GM21717 (cell line): ENCODE measurements at regions not wholly inside any gene's neighbourhood (a gene's known extent, or its start where the extent isn't known, plus 50 kb on each side); places are given as distances from the start of the nearest gene placed in this dataset.

ENCODE experiments used
- ATAC-seq: cut with Tn5 transposase; IDR thresholded peaks from one replicate; pipeline ENCODE4 v1.9.1; 2021; ENCODE audit warnings: mild to moderate bottlenecking, moderate library complexity; ENCODE audit not compliant: unreplicated experiment

DNA sequence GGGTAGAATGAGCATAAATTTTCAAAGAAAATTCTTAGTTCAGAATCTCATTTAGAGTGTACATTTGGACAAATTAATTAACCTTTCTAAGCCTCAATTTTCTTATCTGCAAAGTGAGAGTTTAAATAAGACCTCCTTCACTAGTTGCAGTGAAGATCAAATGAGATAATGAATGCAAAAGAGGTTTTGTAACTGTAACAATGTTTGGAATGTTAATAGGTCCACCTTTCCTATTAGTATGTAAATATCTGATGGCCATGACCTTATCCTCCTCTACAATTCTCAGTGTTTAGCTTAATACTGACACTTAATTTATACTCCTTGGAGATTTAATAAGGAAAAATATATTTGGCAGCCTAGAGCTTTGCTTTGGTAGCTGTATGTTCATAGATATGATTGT is 138.8 kb downstream of the GABRG1 start:
- no peak for ATAC-seq

DNA sequence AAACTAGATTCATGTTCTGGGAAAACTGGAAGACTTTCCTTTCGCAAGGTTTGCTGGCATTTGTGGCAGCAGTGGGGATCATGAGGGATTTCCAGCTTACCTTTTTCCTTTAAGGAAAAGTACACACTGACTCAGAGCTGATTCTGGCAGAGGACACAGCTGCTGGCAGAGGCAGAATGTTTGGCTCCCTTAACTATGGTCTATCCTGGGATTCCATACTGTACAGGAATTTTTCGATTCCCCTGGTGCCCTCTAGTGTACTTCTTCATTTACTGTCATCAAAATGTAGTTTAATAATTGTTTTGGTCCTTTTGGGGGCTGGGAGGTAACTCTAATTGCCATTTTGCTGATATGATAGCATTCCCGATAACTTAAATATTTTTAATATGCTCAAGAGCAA is 152.7 kb downstream of the GABRG1 start:
- ATAC-seq = no peak

DNA sequence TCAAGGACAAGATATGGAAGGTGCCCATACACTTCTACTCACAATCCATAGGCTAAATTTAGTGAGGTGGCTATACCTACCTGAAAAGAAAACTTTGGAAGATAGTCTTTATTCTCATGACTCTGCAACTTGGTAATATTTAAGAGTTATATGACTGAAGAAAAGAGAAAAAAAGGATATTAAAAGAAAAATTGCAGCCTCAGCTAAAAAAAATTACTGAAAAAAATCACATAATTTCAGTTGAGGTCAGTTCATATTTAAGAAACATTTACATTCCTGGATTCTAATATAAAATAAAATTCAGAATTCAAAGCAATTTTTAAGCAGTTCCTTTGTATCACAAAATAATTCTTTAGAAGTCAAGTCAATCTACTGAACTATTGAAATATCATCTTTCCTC is 166.5 kb downstream of the GABRG1 start:
- no peak for ATAC-seq

DNA sequence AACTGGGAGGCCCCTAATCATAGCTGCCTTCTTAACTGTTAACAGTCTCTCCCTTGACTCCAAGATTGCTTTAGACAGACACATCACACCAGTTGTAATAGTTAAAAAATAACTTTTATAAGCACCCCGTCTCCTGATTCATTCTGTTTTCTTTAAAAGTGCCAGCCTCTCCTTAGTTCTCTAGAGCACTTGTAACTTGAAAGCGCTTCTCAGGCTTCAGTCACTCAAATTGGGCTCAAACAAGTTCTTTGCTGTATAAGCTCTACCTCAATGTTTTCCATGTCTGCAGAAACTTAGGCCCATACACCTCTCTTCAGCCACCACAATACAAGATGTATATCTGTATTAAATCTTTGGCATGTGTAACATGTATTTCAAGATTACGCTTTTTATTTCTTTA is 169.6 kb downstream of the GABRG1 start:
- ATAC-seq = no peak

DNA sequence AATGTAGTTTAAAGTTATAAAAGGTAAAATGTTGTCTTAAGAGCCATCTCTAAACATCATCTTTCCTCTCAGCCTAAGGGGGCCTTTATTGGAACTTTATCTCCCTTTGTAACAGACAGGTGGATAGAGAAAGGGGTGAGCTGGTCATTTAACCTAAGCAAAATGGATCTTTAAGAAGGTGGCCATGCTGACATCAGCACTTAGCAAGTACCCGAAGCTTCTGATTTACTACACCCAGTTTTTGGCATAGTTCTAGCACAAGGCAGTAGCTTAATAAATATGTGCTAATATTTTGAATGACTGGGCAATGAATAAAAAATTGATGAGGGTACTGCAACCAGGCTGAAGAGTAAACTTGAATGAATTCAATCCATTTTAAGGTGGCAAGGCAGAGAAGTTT is 172.7 kb downstream of the GABRG1 start:
- no peak for ATAC-seq

DNA sequence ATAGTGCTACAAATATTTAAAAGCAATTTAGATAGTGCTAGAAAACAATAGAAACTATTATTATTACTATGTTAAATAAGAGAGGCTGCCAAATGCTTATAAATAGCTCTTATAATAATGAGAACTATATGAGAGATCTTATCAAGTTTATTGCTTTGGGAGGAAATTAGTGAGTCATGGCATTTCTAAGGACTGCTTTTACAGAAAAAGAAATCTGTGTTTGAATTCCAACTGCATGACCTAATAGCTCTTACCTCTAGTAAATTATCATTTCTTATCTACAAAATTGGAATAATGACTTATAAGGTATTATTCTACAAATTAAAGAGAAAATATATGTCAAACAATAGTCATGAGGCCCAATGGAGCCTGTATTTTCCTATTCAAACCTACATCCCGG is 177.2 kb downstream of the GABRG1 start:
- ATAC-seq = no peak

DNA sequence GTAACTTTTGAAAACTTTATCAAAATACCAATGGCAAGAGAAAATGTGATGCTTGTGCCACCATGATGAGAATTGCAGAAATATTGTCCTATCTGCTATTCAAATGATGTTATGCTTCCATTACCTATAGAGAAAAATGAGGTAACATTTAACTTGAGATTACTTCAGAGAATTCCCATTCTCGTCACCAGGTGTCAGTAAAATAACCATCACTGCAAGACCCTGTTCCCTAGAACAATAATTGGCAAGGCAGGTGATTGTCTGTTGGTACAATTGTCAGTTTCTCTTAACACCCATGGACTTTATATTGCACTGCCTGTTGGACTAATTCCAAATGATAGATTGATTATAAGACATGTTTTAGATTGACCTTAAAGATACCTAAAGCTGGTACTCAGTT is 179.9 kb downstream of the GABRG1 start:
- ATAC-seq = no peak

DNA sequence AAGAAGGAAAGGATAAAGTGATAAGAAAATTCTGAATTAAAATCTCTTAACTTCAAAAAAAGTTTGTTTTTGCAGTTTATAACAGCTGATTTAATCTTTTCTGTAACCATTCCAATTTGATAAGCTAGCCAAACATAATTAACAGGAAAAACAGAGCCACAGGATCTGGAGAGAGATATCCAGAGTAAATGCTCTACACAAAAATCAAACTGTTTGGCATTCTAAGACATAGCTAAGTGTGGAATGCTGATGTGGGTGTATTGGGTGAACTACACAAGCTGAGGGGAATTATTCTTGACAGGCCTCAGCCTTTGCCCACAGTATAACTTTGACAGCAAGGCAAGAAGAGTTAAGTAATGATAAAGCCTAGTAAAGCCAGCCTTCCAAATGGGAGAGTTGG is 184.8 kb downstream of the GABRG1 start:
- ATAC-seq = no peak

DNA sequence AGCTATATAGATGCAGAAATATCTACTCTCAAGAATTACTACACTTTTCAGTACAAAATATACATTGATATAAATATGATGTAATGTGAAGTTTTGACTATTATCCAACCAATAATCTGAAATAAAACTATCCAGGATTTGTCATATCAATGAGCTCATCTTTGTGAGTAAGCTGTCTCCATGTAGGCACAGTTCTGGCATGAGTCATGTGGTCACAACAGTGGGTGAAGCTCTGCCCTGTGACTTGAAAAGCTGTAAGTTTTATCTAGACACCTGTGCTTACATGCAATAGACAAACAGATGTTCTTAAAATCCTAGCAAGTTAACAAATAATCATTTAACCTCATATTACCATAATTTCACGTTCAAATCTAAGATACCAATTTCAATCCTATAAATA is 192.7 kb downstream of the GABRG1 start:
- no peak for ATAC-seq

DNA sequence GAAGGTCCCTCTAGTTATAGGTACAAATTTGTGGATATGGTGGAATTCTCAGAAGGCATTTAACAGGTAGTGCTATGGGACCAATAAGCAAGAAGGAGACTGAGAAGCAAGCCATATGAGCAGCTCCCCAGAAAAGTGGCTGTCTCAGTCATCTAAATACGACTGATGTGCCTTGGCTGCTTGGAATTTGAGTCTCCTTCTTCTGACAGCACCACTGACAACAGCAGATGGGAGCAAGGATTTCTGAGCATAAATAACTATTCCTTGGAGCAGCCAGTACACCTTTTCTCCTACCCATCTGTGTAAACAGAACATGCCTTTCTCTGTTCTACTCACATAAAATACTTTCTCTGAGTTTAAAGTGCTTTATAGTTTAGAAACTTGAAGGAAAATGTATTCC is 196.2 kb downstream of the GABRG1 start:
- ATAC-seq = no peak

DNA sequence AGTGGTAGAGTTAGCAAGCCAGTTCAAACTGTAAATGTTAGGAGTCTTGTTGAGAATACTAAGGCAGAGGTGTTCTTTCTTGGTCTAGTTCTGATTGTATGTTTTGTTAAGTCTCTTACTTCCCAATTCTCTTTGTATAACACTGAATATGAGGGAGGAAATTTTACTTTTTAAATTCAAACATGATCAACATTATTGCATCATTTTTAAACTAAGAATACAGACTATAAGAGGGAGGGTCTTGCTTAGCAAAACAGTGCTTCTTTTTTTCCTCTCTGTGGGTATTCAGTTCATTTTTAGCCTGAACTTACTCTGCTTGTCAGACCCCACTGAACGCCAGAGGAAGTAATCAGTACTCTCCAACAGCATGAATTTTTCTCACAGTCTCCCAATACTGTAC is 198.0 kb downstream of the GABRG1 start:
- no peak for ATAC-seq

DNA sequence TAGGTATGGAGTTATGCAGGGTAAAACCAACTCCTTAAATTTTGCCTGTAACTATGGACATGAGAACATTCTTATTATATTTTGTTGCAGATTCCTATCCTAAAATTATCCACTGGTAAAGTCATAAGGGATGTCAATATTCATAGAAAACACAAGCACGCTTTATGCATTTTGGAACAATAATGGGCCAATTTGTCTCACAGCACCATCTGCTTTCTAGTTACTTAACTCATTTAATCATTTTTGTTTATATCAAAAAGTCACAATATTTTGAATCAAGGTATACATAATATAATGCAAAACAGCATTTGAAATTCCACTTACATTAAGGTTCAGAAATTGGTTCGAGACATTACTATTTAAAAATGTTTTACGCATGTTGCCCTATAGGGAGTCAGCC is 203.0 kb downstream of the GABRG1 start:
- no peak for ATAC-seq

DNA sequence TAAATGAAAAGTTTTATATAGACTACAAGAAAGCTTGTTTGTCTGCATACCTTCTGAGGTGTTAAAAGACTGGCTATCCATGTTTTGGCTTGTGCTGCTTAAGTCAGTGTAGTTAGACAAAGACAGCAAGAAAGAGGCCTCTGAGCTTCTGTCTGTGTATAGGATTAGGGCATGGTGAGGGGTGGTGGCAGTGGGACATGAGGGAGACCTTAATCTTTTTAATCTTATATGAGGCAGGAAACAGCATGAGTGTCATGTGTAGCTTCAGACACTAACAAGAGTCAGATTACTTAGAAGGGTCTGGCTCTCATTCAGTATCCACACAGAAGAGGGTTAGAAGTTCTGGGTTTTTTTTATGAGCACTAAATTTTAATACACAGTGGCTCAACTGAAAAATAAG is 213.3 kb downstream of the GABRG1 start:
- no peak for ATAC-seq

DNA sequence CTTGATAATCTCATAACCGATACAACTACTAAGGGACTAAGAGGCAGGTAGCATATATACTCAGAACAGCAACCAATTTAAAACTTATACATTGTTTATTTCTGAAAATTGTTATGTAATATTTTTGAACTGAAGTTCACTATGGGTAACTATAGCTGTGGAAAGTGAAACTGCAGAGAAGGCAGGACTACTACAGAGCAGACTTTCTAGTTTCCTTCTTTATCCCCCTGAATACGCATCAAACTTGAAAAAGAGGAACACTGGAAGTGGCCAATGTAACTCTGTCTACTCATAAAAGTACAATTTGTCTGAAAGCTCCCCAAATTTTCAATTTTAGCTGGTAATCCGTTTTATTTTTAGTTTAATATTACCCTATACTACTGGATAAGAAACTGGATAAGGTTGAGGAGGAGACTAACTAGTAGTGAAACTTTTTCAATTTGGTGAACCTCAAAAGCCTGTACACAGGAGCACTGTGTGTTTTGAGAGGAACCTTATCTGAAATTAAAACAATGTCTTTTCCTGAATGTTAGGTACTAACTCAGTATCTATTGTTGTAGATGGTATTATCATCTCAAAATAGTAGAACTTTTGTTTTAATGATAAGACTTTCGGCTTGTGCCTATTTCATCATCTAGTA is 225.8 kb downstream of the GABRG1 start:
- ATAC-seq = no peak

DNA sequence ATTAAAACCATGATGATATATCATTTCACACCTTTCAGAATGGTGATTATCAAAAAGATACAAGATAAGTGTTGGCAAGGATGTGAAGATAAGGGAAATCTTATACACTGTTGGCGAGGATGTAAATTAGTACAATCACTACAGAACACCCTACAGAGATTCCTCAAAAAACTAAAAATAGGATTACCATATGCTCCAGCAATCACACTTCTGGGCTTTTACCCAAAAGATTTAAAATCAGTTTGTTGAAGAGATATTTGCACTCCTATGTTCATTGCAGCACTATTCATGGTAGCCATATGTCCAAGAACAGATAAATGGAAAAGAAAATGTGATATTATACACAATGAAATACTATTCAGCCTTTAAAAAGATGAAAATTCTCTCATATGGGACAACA is 240.4 kb downstream of the GABRG1 start:
- no peak for ATAC-seq

DNA sequence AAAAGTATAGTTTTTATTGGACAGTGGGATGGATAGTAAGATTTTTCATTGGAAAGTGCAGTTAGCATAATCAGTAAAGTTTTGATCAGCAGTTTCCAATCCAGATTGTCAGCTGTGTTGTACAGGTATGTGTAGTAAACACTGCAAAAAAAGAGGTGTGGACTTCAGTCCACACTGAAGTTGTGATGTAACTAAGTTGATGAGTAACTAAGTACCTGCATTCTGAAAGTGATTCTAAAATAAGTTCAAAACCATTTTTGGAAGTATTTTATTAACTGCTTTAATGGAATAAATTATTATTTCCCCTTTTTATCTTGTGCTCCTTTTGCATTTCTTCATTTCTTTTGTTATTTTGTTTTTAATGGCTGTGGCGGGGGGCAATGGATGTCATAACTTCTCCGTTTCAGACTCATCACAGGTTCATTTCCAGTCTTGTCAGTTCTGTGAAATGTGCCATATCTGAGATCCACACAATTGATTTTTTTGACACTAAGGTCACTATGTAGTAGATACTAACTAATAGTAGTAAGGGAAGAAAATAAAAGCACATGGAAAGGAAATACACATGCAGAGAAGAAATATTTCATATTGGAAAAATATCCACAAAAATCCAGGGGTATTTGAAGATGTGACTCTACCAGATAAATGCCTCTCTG is 247.5 kb downstream of the GABRG1 start:
- no peak for ATAC-seq

DNA sequence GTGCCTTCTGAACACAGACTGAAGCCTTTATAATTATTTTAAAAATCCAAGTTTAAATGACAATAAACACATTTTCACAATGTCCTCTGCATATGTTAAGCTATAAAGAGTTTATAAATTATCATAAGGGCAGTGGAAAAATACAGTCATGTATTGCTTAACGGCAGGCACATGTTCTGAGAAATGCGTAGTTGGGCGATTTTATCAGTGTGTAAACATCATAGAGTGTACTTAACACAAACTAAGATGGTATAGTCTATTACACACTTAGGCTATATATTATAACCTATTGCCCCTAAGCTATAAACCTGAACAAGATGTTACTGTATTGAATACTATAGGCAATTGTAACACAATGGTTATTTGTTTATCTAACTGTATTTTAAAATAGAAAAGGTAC is 254.7 kb downstream of the GABRG1 start:
- ATAC-seq = no peak

DNA sequence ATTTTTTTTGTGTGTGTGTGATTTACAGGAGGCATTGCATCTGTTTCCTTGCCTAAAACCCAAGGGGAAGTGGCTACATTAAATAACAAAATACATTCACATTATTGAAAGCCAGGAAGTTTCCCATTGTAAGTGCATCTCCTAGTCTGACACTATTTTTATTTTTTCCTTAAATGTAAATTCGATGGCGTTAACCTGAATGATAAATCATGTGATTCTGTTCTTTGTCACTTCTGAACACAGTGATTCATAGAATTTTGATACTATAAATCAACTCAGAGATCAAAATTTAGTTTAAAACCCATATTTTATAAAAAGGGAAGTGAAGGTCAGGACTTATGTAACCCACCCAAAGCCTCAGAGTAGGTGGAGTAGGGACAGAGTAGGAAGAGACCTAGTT is 258.1 kb downstream of the GABRG1 start:
- ATAC-seq = no peak

DNA sequence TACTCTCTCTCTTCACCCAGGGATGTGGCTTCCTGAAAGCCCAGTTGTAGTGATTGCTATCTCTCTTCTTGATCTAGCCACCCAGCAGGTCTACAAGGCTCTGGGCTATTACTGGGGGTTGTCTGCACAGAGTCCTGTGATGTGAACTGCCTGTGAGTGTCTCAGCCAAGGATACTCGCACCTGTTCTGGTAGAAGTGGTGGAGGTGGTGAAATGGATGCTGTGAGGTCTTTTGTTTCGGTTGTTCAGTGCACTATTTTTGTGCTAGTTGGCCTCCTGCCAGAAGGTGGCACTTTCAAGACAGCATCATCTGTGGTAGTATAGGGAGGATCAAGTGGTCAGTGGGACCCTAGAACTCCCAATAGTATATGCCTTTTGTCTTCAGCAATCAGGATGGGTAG is 268.0 kb downstream of the GABRG1 start:
- ATAC-seq = no peak

DNA sequence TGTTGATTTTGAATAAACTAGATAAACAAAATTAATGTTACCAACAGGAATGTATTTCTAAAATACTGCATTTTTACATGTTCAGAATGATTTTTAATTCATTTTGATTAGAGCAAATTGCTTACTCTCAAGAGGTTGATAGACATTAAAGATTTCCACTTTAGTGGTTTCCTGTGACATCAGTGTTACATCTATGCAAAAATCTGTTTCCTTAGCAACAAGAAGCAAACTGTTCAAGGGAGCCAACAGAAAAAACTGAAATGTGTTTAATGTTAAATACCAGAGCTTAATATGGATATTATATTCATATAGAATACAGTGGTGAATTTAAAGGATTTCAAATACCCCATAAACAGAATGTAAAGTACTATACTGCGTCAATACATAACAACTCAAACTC is 277.8 kb downstream of the GABRG1 start:
- no peak for ATAC-seq

DNA sequence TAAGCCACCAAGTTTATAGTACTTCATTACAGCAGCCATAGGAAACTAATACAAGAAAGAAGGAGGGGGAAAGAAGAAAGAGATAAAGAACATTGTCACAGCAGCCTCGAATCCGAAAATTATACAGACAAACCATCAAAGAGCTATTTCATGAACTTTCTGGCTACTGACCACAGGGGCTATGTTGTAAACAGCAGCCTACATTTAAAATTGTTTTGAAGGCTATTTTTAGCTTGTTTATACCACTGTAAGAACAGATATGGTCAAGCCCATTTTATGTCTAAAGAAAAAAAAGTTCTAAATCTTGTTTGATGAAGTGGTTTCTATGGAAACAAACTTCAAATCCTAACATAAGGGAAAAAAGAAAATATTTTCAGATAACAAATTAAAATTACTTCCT is 282.1 kb downstream of the GABRG1 start:
- no peak for ATAC-seq

DNA sequence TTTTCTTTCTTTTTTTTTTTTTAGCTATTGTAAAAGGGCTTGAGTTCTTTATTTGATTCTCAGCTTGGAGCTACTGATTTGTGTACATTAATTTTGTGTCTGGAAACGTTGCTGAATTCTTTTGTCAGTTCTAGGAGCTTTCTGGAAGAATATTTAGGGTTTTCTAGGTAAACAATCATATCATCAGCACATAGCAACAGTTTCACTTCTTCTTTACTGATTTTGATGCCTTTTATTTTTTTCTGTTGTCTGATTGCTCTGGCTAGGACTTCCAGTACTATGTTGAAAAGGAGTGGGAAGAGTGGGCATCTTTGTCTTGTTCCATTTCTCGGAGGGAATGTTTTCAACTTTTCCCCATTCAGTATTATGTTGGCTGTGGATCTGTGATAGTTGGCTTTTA is 292.2 kb downstream of the GABRG1 start:
- no peak for ATAC-seq

DNA sequence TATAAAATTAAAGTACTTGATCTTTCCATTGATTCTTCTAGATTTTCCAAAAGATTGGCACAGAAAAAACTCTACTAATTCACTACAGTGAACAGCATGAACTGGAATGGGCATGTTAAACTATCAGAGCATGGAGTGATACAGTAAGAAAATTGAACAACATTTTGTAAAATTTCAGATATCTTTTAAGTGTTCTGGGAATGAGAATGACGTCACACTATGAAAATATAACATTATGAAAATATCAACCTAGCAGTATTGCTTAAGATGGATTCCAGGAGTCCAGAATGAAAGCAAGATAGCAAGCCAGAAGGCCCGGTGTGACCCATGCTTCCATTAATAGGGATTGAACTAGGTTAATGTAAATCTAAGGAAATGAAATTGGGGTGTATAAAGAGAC is 319.9 kb downstream of the GABRG1 start:
- no peak for ATAC-seq
